HEK293T (cell line): ENCODE measurements at regions not wholly inside any gene's neighbourhood (a gene's known extent, or its start where the extent isn't known, plus 50 kb on each side); places are given as distances from the start of the nearest gene placed in this dataset.
A peak's percentile ranks its signal among the peaks of the same experiment; 100 is the strongest.

Experiments used
- CTCF ChIA-PET: fragments of 350-600 bp; formaldehyde crosslinking; extraction: SDS; loops from one replicate; lab custom pipeline; 2021; ENCODE audit warnings: antibody characterized with exemption, inconsistent platforms; lab: Yijun Ruan, JAX
- POLR2A ChIA-PET: fragments of 350-600 bp; formaldehyde crosslinking; extraction: SDS; loops from one replicate; lab custom pipeline; 2020; ENCODE audit warnings: antibody characterized with exemption, inconsistent platforms; lab: Yijun Ruan, JAX
- DNase-seq: peaks from one replicate; pipeline ENCODE4 v3.0.0; 2012; ENCODE audit warnings: mixed read lengths; ENCODE audit errors: extremely low spot score
- ARNT ChIP-seq: fragments of 450-650 bp; IDR thresholded peaks from 2 replicates; pipeline ENCODE4 v1.6.1; 2017; ENCODE audit warnings: mild to moderate bottlenecking
- BHLHE40 ChIP-seq: fragments of 450-650 bp; IDR thresholded peaks from 2 replicates; pipeline ENCODE4 v1.6.1; 2016; ENCODE audit warnings: mild to moderate bottlenecking, moderate library complexity, borderline replicate concordance
- CTBP1 ChIP-seq: fragments of 450-650 bp; IDR thresholded peaks from 2 replicates; pipeline ENCODE4 v1.6.1; 2016; ENCODE audit warnings: borderline replicate concordance
- ELF4 ChIP-seq: fragments of 450-650 bp; IDR thresholded peaks from 2 replicates; pipeline ENCODE4 v1.6.1; 2017; ENCODE audit warnings: antibody characterized with exemption
- FOXA1 ChIP-seq: fragments of 450-650 bp; IDR thresholded peaks from 2 replicates; pipeline ENCODE4 v1.6.1; 2016; ENCODE audit warnings: mild to moderate bottlenecking
- FOXK2 ChIP-seq: fragments of 450-650 bp; IDR thresholded peaks from 2 replicates; pipeline ENCODE4 v1.6.1; 2016; ENCODE audit warnings: mild to moderate bottlenecking
- FOXM1 ChIP-seq: fragments of 450-650 bp; IDR thresholded peaks from 2 replicates; pipeline ENCODE4 v1.6.1; 2017; ENCODE audit warnings: mild to moderate bottlenecking, borderline replicate concordance
- HDGF ChIP-seq: fragments of 450-650 bp; IDR thresholded peaks from 2 replicates; pipeline ENCODE4 v1.6.1; 2017; ENCODE audit warnings: antibody characterized with exemption, borderline replicate concordance
- L3MBTL2 ChIP-seq: fragments of 450-650 bp; conservative IDR thresholded peaks from 2 replicates; pipeline ENCODE4 v1.6.1; 2016; ENCODE audit warnings: mild to moderate bottlenecking
- LEF1 ChIP-seq: fragments of 450-650 bp; IDR thresholded peaks from 2 replicates; pipeline ENCODE4 v1.6.1; 2017; ENCODE audit warnings: mild to moderate bottlenecking, borderline replicate concordance
- NFRKB ChIP-seq: fragments of 450-650 bp; IDR thresholded peaks from 2 replicates; pipeline ENCODE4 v1.6.1; 2016; ENCODE audit warnings: mild to moderate bottlenecking, moderate library complexity
- SP1 ChIP-seq: fragments of 450-650 bp; IDR thresholded peaks from 2 replicates; pipeline ENCODE4 v1.6.1; 2017
- SUZ12 ChIP-seq: fragments of 450-650 bp; IDR thresholded peaks from 2 replicates; pipeline ENCODE4 v1.6.1; 2016; ENCODE audit warnings: mild to moderate bottlenecking
- TARDBP ChIP-seq: fragments of 450-650 bp; IDR thresholded peaks from 2 replicates; pipeline ENCODE4 v1.6.1; 2016
- ZNF384 ChIP-seq: fragments of 450-650 bp; IDR thresholded peaks from 2 replicates; pipeline ENCODE4 v1.6.1; 2016
- TF ChIP-seq, protein P1 (sequence below): fragments of 450-650 bp; IDR thresholded peaks from 2 replicates; pipeline ENCODE4 v1.6.1; 2016

DNA sequence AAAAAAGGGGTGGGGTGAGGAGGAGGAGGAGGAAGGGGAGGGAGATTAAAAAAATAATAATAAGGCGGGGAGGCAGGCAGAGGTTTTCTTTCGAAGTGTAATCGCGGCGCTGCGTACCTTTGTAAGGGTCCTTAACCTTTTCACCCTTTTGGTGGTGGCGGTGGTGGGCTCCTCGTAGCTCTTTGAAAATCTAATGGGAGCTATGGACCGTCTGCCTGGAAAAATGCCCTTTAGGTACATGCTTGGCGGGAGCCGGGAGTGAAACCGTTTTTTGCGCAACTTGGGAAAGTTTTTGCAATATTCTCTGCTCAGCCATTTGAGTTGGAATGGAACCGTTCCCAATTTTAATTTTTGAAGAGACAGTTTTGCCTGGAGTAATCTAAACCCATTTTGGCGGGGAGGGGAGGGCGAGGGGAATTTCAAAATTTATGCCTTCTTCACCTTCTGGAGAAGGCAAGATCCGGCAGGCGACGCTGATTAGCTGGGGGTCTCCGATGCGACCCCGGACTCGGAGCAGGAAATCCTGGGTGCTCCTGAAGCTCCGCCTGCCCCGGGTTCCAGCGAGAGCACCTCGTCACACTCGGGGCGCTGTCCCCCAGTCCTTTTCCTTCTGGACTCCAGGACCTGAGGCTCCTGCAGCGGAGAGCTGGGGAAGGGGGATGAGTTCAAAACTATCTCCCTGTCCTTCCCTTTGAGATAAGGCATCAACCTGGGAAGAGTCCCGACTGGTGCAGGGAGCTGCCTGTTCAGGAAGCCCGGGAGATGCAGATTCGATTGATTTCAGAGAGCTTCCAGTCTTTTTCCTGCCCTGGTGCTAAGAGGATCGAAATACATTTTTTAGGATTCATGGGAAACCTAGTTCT is 74.6 kb upstream of the TBX5 start:
- POLR2A ChIA-PET = no interaction called here
- DNase-seq = no peak
- CTCF ChIA-PET = interaction anchor here (0.7 to 1.2 kb wide), 3 partner anchors 32 to 313 kb away, joined by 3 to 4 read pairs (median 4); no protein-coding TSS in a partner anchor
- no peak for TF ChIP-seq ZNF384
- no peak for TF ChIP-seq LEF1
- TF ChIP-seq CTBP1 = no peak

- CTCF ChIA-PET = no interaction called here
- POLR2A ChIA-PET = no interaction called here
- TF ChIP-seq LEF1 = no peak
- TF ChIP-seq TARDBP = no peak
- TF ChIP-seq NFRKB = no peak
- no peak for TF ChIP-seq SUZ12
- no peak for TF ChIP-seq ELF4
- TF ChIP-seq, protein P1, sequence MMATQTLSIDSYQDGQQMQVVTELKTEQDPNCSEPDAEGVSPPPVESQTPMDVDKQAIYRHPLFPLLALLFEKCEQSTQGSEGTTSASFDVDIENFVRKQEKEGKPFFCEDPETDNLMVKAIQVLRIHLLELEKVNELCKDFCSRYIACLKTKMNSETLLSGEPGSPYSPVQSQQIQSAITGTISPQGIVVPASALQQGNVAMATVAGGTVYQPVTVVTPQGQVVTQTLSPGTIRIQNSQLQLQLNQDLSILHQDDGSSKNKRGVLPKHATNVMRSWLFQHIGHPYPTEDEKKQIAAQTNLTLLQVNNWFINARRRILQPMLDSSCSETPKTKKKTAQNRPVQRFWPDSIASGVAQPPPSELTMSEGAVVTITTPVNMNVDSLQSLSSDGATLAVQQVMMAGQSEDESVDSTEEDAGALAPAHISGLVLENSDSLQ = no peak
- TF ChIP-seq ARNT = no peak
- TF ChIP-seq CTBP1 = no peak
- TF ChIP-seq FOXA1 = no peak
- no peak for TF ChIP-seq FOXK2
- no peak for TF ChIP-seq HDGF
- no peak for TF ChIP-seq L3MBTL2
- no peak for TF ChIP-seq BHLHE40
- TF ChIP-seq SP1 = no peak
- TF ChIP-seq ZNF384 = no peak
- DNase-seq = no peak
Observed at GRCh38 chr12:114479831-114480230, 73.9 kb upstream of the TBX5 start.

- TF ChIP-seq ELF4 (no peak), SP1 (no peak), ARNT (no peak), NFRKB (no peak), HDGF (no peak), SUZ12 (no peak), FOXM1 (no peak), FOXA1 (no peak), ZNF384 (no peak), L3MBTL2 (no peak), BHLHE40 (no peak), CTBP1 (no peak), TARDBP (no peak), LEF1 (no peak), FOXK2 (no peak)
- TF ChIP-seq, protein P1 = no peak
- ChIA-PET CTCF (interaction anchor here (0.7 kb wide), 1 partner anchor 251 kb away, joined by 4 read pairs; no protein-coding TSS in a partner anchor), POLR2A (no interaction called here)
- DNase-seq = no peak
Observed at GRCh38 chr12:114478865-114479264, 72.9 kb upstream of the TBX5 start.

GRCh38 chr12:114477989-114478395 is 72.0 kb upstream of the TBX5 start:
- DNase-seq = no peak
- ChIA-PET POLR2A (no interaction called here), CTCF (no interaction called here)
- TF ChIP-seq BHLHE40 (no peak), TARDBP (no peak), CTBP1 (no peak), FOXA1 (no peak), SUZ12 (no peak), FOXM1 (no peak)
- TF ChIP-seq, protein P1 = no peak

- TF ChIP-seq ZNF384 (no peak), FOXM1 (no peak), SP1 (no peak), L3MBTL2 (no peak), FOXK2 (no peak), BHLHE40 (no peak), TARDBP (no peak), ARNT (no peak), CTBP1 (no peak), ELF4 (no peak), FOXA1 (no peak), HDGF (no peak)
- TF ChIP-seq, protein P1 = no peak
- CTCF ChIA-PET = interaction anchor here (1.0 to 1.7 kb wide), 3 partner anchors 120 to 496 kb away, joined by 3 to 5 read pairs (median 4); no protein-coding TSS in a partner anchor
- POLR2A ChIA-PET = no interaction called here
- DNase-seq = peak; percentile 22
Observed at GRCh38 chr12:114476159-114476558, 70.2 kb upstream of the TBX5 start.
